Hepatocyte (in vitro differentiated cells): ENCODE measurements at regions not wholly inside any gene's neighbourhood (a gene's known extent, or its start where the extent isn't known, plus 50 kb on each side); places are given as distances from the start of the nearest gene placed in this dataset.

Source experiments
- DNase-seq: peaks from one replicate; pipeline ENCODE4 v3.0.0-alpha.2; 2016; ENCODE audit warnings: low spot score
- H2AFZ ChIP-seq: fragments of 200-600 bp; sonication (generic); 2 replicates; pipeline ENCODE4 v1.6.0; 2016; ENCODE audit warnings: antibody characterized with exemption, mild to moderate bottlenecking
- H3K27ac ChIP-seq: fragments of 200-600 bp; sonication (generic); 2 replicates; pipeline ENCODE4 v1.5.1; 2016; ENCODE audit warnings: mild to moderate bottlenecking
- H3K27me3 ChIP-seq: fragments of 200-600 bp; sonication (generic); 2 replicates; pipeline ENCODE4 v1.6.1; 2016
- H3K36me3 ChIP-seq: fragments of 200-600 bp; sonication (generic); replicated peaks from 2 replicates; pipeline ENCODE4 v1.5.1; 2016; ENCODE audit warnings: low read depth; ENCODE audit not compliant: insufficient read depth
- H3K4me1 ChIP-seq: fragments of 200-600 bp; sonication (generic); 2 replicates; pipeline ENCODE4 v1.5.1; 2016; ENCODE audit warnings: mild to moderate bottlenecking, moderate library complexity; ENCODE audit not compliant: insufficient read depth
- H3K4me2 ChIP-seq: fragments of 200-600 bp; sonication (generic); 2 replicates; pipeline ENCODE4 v1.6.0; 2016
- H3K4me3 ChIP-seq: fragments of 200-600 bp; sonication (generic); 2 replicates; pipeline ENCODE4 v1.5.1; 2016; ENCODE audit warnings: mild to moderate bottlenecking
- H3K79me2 ChIP-seq: fragments of 200-600 bp; sonication (generic); 2 replicates; pipeline ENCODE4 v1.6.0; 2017; ENCODE audit warnings: mild to moderate bottlenecking
- H3K9me2 ChIP-seq: fragments of 200-600 bp; sonication (generic); replicated peaks from 2 replicates; pipeline ENCODE4 v1.6.0; 2017; ENCODE audit warnings: mild to moderate bottlenecking; ENCODE audit not compliant: insufficient read depth
- H3K9me3 ChIP-seq: fragments of 200-600 bp; sonication (generic); 2 replicates; pipeline ENCODE4 v1.5.1; 2016; ENCODE audit warnings: low read depth, mild to moderate bottlenecking
- H4K20me1 ChIP-seq: fragments of 200-600 bp; sonication (generic); 2 replicates; pipeline ENCODE4 v1.6.0; 2016; ENCODE audit warnings: mild to moderate bottlenecking; ENCODE audit not compliant: insufficient read depth, poor library complexity, severe bottlenecking
- EZH2 ChIP-seq: fragments of 200-600 bp; sonication (generic); IDR thresholded peaks from 2 replicates; pipeline ENCODE4 v1.6.1; 2016; ENCODE audit warnings: antibody characterized with exemption, mild to moderate bottlenecking, borderline replicate concordance
- EZH2phosphoT487 ChIP-seq: fragments of 200-600 bp; sonication (generic); IDR thresholded peaks from one replicate; pipeline ENCODE4 v1.6.1; 2018; ENCODE audit warnings: antibody characterized with exemption, mild to moderate bottlenecking, low read depth, moderate library complexity; ENCODE audit not compliant: unreplicated experiment, severe bottlenecking
- WGBS: methylation state at CpG from one replicate; pipeline ENCODE4 v1.1.6; 2016; ENCODE audit warnings: low lambda C conversion rate; ENCODE audit errors: missing lambda C conversion rate; 5-methylcytosine and 5-hydroxymethylcytosine counted together
- TF ChIP-seq, protein P1 (sequence below): fragments of 200-600 bp; sonication (generic); IDR thresholded peaks from 2 replicates; pipeline ENCODE4 v1.5.1; 2016; ENCODE audit warnings: antibody characterized with exemption, mild to moderate bottlenecking; ENCODE audit not compliant: poor library complexity

DNA sequence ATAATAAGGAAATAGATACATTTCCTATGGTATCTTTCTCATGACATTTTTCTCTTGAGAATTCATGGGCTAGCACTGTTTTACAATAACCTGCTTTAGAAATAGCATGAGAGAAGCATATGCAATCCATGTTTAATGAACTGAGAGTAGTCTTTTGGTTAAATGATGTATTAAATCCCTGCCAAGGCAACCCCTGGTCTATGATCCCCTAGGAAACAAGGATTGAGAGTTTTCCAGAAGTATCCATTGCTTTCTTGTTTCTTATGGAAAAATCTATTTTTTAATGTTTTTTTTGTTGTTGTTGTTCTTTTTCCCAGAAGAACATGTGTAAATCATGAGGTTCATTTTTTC lies 390.5 kb upstream of the HSF2 start:
- Histone ChIP-seq H3K79me2 (no peaks in the 10 kb centered on the region), H3K36me3 (no peaks in the 10 kb centered on the region), H3K27me3 (no peaks in the 10 kb centered on the region), H3K4me1 (peaks cover 12% of the 10 kb centered on the region), H3K9me3 (no peaks in the 10 kb centered on the region), H3K4me2 (no peak overlapping the region), H3K4me3 (no peak overlapping the region), H3K9me2 (no peaks in the 10 kb centered on the region), H2AFZ (no peak overlapping the region), H3K27ac (no peak overlapping the region), H4K20me1 (no peaks in the 10 kb centered on the region)
- no peak for DNase-seq
- TF ChIP-seq EZH2 (no peak), EZH2phosphoT487 (no peak)
- TF ChIP-seq, protein P1, sequence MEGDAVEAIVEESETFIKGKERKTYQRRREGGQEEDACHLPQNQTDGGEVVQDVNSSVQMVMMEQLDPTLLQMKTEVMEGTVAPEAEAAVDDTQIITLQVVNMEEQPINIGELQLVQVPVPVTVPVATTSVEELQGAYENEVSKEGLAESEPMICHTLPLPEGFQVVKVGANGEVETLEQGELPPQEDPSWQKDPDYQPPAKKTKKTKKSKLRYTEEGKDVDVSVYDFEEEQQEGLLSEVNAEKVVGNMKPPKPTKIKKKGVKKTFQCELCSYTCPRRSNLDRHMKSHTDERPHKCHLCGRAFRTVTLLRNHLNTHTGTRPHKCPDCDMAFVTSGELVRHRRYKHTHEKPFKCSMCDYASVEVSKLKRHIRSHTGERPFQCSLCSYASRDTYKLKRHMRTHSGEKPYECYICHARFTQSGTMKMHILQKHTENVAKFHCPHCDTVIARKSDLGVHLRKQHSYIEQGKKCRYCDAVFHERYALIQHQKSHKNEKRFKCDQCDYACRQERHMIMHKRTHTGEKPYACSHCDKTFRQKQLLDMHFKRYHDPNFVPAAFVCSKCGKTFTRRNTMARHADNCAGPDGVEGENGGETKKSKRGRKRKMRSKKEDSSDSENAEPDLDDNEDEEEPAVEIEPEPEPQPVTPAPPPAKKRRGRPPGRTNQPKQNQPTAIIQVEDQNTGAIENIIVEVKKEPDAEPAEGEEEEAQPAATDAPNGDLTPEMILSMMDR: no peak

- H3K27me3 ChIP-seq: no peaks in the 10 kb centered on the region
- H3K36me3 ChIP-seq: no peaks in the 10 kb centered on the region
- no peaks in the 10 kb centered on the region for H3K79me2 ChIP-seq
- 90% methylated on average over 1 of the region's 1 CpG for WGBS
- no peaks in the 10 kb centered on the region for H3K9me2 ChIP-seq
- H3K4me2 ChIP-seq: no peak overlapping the region
- H3K4me1 ChIP-seq: peaks cover 7% of the 10 kb centered on the region
- TF ChIP-seq, protein P1: no peak
- no peak for TF ChIP-seq EZH2
- TF ChIP-seq EZH2phosphoT487: no peak
- no peak for DNase-seq
- H3K9me3 ChIP-seq: no peaks in the 10 kb centered on the region
- H3K27ac ChIP-seq: no peak overlapping the region
- no peak overlapping the region for H2AFZ ChIP-seq
- no peak overlapping the region for H3K4me3 ChIP-seq
- no peaks in the 10 kb centered on the region for H4K20me1 ChIP-seq
These were observed 386.9 kb upstream of the HSF2 start for GRCh38 chr6:122012578-122012977.

- Histone ChIP-seq H3K36me3 (no peaks in the 10 kb centered on the region), H3K27ac (no peak overlapping the region), H3K9me3 (no peaks in the 10 kb centered on the region), H3K27me3 (no peaks in the 10 kb centered on the region), H3K4me2 (no peak overlapping the region), H3K79me2 (no peaks in the 10 kb centered on the region), H2AFZ (no peak overlapping the region), H3K9me2 (no peaks in the 10 kb centered on the region), H4K20me1 (no peaks in the 10 kb centered on the region), H3K4me3 (no peak overlapping the region), H3K4me1 (no peaks in the 10 kb centered on the region)
- 65% methylated on average over 3 of the region's 3 CpGs for WGBS
- TF ChIP-seq, protein P1: no peak
- TF ChIP-seq EZH2 (no peak), EZH2phosphoT487 (no peak)
- DNase-seq: no peak
These were observed 384.5 kb upstream of the HSF2 start for GRCh38 chr6:122014961-122015360.
